Hematopoietic multipotent progenitor cell treated with erythropoietin and hydrocortisone succinate and interleukin-3 and kit ligand, for 8 days (in vitro differentiated cells): ENCODE measurements at regions not wholly inside any gene's neighbourhood (a gene's known extent, or its start where the extent isn't known, plus 50 kb on each side); places are given as distances from the start of the nearest gene placed in this dataset.
"Not testable (repeated sequence)": the region's sequence is repeated elsewhere in the genome, so short reads cannot be mapped to it uniquely, and the experiment has no call there.

Experiments used
- DNase-seq: peaks from one replicate; pipeline ENCODE4 v3.0.0-alpha.2; 2015

DNA sequence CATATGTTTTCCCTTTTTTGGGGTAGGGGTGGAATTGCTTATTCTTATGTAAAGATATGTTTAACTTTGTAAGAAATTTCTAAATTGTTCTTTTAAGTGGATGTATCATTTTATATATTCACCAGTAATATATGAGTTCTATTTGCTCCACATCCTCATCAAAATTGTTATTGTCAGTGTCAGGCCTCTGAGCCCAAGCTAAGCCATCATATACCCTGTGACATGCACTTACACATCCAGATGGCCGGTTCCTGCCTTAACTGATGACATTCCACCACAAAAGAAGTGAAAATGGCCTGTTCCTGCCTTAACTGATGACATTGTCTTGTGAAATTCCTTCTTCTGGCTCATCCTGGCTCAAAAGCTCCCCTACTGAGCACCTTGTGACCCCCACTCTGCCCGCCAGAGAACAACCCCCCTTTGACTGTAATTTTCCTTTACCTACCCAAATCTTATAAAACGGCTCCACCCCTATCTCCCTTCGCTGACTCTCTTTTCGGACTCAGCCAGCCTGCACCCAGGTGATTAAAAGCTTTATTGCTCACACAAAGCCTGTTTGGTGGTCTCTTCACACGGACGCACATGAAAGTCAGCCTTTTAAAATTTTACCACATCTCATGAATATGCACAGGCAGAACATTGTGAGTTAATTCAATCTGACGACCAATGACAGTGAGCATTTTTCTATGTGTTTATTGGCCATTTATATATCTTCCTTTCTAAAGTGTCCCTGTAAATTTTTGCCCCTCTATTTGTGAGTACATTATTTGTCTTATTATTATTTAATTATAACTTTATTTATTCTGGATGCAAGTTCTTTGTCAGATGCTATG is 176.8 kb downstream of the CDC14C start:
- DNase-seq, result not testable (repeated sequence)

DNA sequence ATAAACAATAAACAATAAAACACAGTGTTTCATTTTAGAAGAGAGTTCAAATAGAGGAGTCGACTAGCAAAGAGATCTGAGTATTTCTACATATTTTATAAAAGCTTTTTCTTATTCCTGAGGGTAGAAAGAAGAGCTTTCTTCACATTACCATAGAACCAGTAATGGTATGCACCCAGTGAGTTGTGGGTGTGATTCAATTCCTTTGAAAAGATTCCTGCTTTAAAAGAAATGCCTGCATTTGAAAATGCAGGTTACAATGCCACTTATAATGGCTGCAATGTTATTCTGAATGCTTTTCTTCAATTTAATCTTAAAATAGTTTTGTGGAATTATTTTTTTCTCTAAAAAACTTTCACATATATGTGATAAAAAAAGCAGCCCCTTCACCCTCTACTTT is 178.1 kb downstream of the CDC14C start:
- no peak for DNase-seq

DNA sequence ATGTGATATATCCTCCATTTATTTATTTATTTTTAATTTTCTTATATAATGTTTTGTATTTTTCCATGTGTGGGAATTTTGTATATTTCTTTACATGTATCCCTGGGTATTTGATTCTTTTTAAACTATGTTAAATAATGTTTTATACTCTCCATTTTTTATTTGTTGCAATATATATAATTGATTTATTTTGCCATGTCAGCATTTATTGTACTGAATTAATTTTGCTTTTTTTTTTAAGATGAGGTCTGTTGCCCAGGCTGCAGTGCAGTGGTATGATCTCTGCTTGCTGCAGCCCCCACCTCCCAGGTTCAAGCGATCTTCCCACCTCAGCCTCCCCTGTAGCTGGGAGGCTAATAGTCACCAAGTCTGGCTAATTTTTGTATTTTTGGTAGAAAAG is 187.4 kb downstream of the CDC14C start:
- no peak for DNase-seq

DNA sequence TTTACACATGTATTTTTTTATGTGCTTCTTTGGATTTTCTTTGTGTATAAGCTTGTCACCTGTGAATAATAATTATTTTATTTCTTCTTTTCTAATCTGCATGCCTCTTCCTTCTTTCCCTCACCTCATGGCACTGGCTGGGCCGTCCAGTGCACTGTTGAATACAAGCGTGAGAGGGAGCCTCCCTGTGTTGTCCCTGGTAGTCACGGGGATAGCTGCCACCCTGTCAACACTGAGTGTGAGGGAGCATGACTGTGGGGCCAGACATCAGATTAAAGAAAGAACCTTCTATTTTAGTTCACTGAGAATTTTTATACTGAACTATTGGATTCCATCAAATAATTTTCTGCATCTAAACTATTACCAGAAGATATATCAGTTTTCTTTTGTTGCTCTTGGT is 187.9 kb downstream of the CDC14C start:
- DNase-seq, result no peak

DNA sequence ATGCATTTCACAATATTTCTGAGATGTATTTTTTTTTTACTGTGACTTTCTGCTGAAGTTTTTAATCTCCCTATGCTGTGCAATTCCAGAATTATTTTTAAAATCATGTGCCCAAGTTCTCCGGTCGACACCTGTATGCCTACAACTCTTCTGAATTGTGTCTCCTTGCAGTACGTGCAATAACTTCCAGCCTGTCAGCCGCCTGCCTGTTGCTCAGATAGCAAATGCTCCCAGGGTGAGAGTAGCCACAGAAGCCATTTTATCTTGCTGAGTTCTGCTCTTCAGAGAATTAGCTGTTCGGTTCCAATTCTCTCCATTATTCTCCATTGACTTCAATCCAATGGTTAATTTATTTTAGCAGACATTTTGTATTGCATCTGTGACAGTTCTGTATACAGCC is 188.3 kb downstream of the CDC14C start:
- DNase-seq, result no peak

DNA sequence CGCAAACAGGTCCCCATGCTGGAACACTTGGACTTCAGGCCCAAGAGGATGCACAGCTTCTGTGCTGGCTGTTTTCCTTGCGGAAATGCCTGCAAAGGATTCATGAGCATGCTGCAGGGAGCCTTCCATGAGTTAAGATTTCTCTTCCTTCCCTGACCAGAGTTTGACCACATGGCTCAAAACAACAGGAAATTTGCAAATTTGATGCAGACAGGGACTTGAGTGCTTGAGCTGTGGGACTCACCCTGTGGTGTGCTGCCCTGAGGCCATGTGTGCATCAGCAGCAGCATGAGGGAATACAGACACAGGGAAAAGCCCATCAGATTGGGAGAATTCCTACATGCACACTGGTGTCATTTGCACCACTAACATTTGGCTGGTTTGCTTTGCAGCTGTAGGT is 195.4 kb downstream of the CDC14C start:
- DNase-seq, result no peak

DNA sequence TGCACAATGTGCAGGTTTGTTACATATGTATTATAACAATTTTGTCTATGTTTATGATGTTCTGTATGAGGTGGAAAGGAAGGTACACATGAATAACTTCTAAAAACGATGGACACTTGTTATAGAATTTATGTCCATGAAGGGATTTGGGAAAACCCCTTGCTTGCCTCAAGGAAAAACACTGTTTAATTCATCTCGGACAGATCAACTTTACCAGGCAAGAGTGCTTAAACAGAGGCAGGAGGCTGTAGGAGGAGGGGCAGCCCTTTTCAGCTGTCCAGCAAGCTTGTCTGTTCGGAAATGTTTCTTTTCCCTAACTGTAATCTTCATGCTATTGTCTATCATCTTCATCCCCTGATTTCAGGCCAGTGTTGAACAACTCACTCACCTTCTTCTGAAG is 200.9 kb downstream of the CDC14C start:
- no peak for DNase-seq

DNA sequence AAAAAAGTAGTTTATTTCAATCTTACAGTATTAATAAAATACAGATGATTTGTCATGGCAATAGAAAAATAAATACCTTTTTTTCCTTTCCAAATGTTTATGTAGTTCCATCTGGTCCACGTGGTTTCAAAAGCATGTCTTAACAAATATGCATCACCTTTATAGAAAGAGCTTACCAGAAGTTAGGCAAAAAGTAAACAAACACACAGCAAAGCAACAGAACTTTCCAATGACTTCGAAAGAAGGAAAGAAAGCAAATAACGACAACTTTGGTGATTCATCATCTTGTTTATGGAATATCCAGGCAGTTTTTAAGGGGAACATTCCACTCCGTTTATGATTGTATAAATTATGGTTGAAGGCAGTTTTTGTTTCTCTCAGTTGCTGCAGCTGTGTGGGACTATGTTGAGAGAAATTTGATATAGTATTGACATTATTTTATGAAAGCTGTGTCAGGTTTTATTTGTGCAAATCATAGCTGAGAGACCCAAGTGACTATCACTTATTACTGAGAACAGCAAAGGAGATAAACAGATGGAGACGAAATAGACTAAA is 203.1 kb downstream of the CDC14C start:
- DNase-seq, result no peak

DNA sequence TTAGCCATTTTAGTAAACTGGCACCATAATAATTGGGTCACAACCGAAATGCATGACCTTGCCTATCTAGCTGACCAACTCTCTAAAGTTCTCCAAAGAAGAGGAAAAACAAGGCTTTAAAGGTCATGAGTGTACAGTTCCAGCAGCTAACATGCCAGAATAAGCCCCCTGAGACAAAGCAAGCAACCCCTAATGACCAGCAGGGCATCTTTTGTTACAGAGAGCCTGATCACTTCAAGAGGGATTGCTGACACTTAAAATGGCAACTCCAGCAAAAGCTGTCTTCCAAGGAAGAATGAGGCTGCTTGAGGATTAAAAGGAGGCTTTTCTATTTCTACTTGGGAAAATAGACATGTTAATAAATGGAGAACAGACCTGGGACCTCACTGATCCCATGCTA is 213.6 kb downstream of the CDC14C start:
- no peak for DNase-seq

DNA sequence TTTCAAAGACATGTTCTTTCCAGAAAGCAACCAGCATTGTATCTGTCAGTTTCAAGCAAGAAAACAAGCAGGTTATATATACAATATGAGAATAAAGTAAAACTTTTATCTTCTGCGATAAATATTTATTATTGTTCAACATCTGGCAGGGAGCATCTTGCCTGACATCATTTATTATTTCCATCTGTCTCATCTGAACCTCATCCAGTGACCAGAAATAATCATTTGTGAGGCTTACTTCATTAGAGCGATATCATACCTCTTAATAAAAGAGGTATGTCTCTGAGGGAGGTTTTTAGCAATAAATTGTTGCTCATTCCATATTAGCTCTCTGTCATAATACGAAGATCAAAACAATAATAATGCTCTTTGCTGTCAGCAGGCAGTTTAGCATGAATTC is 226.1 kb downstream of the CDC14C start:
- no peak for DNase-seq

DNA sequence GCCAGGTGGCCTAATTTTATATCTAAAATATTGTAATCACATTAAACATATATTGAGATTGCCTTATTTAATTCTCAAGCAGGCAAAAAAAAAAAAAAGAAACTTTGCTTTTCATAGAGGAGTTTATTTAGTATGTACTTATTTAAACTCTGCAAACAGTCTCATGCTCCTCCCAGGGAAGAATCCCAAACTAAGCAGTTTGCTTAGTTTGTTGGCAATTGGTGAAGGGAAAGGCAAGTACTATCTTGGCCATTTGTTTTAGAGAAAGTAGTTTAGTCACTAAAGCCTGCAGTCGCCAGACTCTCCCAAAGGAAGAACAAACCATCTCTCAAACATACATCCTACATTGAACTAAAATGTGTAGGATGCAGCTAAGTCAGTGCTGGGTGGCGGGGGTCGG is 226.8 kb downstream of the CDC14C start:
- no peak for DNase-seq

DNA sequence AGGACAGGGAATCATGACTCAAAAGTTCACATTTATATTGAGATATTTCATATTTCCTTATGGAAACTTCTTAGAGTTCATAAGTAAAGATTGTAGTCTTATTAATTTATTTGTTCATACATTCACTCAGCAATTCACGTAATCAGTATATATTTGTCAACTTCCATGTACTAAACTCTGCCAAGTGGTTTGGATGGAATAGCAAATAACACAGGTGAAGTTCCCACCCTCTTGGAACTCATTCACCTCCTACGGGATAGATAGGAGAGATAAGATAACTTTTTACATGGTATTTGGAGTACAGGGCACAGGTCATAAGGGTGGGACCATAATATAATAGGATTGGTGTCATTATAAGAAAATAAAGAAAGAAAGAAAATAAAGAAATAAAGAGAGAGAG is 234.0 kb downstream of the CDC14C start:
- no peak for DNase-seq

DNA sequence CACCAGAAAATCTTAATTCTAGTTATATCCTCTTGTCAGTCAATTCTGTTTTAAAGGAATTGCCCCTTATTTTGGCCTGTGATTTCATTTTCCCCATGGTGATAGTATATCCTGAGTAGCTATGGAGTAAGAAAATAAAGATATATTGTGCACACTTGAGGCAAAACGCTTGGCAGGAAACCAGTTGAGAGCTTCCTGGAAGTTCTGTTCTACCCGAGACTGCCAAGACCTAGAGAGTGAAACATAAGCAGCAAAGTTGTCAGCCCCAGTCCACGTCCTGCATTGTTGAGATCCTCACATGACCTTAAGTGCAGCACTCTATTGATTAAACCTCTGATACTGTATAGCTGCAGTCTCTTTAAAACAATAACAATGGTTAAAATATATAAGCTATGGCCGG is 235.2 kb downstream of the CDC14C start:
- no peak for DNase-seq

DNA sequence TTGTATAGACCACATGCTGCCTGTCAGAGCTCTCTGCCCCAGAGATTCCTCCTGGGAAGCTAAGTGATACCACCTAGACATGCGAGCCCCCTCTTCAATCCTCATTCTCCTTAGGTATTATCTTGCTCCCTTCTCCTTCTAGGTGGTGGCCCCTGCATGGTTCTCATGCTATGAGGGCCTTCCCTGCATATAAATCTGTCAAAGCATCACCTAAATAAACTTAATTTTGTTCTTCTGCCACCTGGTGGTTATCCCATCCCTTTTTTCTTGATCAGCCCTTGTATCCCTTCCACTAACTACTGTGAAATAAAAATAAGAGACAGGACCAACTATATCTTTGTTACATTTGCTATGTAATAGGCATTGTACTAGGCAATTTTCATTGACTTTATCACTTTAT is 242.1 kb downstream of the CDC14C start:
- DNase-seq, result peak; percentile 1

DNA sequence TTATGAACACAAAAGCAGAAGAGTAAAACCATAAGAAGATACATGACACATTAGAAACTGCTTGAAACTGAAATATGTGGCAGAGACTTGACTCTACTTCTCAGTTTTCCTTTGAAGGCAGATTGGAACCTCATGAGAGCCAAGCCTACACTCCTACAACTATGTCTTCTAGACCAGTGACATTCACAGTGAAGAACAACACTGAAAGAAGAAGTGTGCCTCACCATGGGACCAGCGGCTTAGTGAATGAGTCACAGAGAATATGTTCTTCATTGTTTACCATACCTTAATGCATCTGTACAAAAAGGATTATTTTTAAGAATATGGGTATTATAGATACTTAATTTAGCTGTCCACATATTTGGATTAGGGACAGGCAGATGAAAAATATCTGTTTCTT is 248.3 kb downstream of the CDC14C start:
- no peak for DNase-seq

DNA sequence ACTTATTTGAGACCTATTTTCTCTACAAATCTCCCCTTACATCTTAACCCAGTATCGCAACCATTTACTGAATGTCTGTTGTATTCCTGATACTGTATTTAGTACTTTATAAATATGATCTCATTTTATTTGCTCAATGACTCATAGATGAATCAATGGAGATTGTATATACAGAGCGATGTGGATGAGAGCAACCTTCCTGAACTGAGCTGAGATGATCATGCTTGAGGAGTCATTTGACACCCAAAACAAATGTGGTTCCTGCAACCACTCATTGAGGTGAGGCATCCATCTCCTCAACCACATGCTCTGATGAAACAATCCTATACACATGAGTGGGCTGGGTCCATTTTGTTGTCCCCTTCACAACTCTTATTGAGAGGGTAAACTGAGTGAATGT is 250.0 kb downstream of the CDC14C start:
- no peak for DNase-seq

DNA sequence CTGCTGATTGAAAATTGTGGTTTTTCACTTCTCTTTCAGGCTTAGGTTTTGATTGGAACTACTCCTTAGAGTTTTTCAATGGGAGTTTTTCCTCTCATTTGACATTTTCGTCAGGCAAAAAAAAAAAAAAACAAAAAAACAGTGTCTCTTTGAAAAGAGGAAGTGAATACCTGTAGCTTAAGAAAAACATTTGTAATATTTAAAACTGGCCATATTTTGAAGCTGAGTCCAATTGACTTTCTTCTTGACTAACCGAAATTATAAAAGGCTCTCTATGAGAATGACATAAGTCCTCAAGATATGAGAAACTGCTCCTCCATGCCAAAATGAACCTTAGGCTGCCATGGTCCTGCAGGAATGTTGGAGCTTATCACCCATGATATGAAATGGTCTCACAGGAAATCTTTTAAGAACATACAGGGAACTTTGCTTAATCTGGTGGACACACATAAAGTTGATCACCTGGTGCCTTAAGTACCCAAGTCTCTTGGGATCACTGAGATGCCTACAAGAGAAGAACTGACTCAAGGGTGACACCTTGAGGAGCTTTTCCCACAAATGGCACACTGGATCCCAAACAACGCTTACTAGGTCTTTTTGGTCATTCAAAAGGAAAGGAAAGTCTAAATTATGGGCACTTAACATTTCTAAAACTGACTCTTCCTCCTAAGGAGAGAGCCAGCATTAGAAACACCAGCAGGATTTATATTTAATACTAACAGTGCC is 263.4 kb downstream of the CDC14C start:
- DNase-seq, result no peak

DNA sequence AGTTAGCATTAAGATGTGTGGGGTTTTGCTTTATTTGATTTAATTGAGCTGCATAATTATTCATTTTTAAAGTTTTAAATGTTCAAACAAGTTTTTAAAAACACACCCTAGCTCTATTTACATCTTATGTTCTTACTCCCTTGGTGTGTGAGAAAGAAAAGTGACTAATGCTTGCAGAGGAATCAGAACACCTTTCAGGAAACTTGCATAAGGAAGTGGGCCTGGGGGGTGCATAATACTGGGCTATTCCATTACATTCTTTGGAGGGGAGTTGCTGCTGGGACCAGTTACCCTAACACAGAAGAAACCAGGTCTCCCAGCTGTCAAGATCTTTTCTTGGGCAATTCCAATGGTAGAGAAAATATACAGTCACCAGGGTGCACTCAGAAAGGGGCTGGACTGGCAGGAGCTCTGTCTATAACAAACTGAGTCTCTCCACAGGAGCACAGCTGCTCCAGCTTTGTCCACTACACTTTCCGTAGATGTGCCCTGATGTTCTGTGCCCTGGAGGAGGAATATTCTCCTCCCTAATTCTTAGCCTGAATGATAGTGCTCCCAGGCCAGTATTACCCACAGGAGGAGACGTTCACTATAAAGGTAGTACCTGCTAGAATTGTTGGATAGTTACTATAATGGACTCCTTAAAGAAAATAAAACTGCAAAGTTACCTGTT is 304.2 kb downstream of the CDC14C start:
- no peak for DNase-seq

DNA sequence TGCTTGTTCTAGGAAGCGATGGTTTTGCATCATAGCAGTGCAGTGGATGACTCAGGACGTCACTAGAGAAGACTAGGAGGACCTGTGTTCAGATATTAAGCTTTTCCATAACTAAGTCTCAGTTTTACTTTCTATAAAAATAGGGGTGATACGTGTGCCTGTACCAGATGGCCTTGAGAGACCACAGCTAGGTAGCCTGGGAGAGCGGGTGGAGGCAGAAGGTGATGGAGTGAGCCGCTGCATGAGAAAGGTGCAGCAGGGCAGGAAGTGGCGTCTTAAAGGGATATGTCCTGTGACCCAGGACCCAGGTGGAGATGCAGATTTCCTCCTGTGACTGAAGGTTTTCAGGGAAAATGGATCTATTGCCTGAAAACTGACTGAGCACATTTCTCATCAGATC is 304.9 kb downstream of the CDC14C start:
- no peak for DNase-seq

DNA sequence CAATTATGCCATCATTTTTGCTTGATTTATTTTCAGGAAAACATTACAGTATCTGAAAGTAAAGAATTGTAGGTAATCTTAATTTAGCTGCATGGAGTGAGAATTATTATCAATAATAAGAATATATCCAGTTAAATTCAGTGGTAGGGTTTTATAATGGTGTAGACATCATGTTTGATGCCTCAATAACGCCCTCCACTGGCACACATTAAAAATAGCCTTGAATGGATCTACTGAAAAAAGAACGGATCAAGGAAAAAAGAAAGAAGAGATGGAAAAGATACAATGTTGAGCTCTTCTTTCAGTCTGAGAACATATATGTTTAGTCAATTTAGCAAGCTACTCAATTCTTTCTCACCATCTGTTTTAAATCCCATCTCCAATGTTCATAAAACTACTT is 319.2 kb downstream of the CDC14C start:
- no peak for DNase-seq

DNA sequence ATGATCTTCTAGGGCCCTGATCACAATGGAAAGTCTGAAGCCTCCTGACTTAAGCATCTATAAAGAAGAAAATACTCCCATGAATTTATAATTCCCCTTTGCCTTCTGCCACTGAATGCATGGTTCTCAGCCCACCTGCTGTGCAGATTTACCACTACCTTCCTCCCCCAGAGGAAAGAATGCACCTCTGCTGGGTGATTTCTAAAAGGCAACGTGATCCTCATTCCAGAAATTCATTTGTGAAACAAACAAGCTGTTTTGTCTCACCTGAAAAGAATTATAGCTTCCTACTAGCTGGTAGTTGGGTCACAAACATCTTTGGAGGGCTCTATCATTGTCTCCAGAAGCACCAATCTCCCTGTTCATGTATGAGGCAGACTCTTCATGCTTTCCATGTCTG is 320.2 kb downstream of the CDC14C start:
- no peak for DNase-seq

DNA sequence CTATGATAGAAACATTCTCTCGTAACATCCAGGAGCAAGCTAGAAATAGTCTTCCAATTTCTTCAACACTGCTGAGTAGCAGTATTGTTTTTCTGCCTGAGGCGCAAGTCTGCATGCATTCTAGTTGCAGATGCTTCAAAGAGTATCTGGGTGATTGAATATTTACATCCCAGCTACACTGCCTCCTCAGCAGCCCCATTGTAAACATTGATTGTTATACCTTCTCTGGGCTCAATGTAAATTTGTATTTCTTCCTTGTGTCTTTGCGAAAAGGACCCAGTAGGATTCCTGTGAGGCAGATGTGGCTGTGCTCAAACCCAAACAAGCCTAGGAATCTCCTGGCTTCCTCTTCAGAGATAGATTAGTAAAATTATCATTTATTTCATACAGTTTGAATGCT is 320.7 kb downstream of the CDC14C start:
- DNase-seq, result no peak

DNA sequence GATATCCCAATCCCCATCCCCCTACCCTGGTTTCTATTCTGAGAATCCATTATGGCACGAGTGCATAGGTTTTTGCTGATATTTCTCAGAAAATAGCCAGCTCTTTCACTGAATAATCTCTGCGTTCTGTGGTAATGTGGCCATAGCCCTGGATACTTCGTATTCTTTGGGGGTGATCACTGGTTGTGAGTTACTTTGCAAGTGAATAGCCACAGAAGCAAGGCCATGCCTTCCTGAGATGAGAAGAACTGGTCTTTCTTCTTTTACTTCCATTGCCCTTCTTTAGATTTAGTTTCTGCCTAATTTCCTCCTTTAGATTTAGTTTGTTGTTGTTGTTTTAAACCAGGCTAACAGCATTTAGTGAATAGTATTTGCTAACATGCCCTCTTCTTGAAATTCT is 323.4 kb downstream of the CDC14C start:
- DNase-seq, result no peak

DNA sequence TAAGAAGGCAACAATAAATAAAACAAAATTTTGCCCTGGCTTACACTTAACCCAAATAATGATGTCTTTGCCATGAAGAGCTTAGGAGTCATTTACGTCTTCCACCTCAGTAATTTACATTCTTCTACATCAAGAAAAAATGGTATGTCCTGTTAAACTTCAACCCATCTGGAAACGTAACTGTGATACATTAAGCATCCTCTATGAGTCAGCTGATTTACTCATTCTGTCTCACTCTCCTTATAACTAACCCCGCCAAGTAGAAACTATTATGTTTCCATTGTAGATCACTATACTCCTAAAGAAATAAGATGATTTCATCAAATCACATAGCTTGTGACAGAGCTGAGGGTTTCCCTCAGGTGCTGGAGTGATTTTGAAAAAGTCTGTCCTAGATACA is 330.7 kb downstream of the CDC14C start:
- no peak for DNase-seq
